ENCODE measurements at regions not wholly inside any gene's neighbourhood (a gene's known extent, or its start where the extent isn't known, plus 50 kb on each side); places are given as distances from the start of the nearest gene placed in this dataset.

- Histone ChIP-seq H3K4me2 (ENCODE audit: extremely low read depth, insufficient read depth, low read length) (no peak overlapping the region), H3K27ac (ENCODE audit: insufficient read depth, low read length) (no peak overlapping the region), H3K27me3 (ENCODE audit: control insufficient read depth, insufficient read depth, low read length) (no peaks in the 10 kb centered on the region), H3K36me3 (ENCODE audit: control insufficient read depth, insufficient read depth, low read length) (no peaks in the 10 kb centered on the region), H2AFZ (ENCODE audit: low read length) (no peak overlapping the region), H3K4me1 (ENCODE audit: control insufficient read depth, extremely low read depth, insufficient read depth, low read length) (no peaks in the 10 kb centered on the region), H3K9me3 (ENCODE audit: control insufficient read depth, insufficient read depth, low read depth, low read length) (no peaks in the 10 kb centered on the region), H4K20me1 (ENCODE audit: control insufficient read depth, extremely low read depth, insufficient read depth, low read length) (no peaks in the 10 kb centered on the region), H3K9ac (ENCODE audit: insufficient read depth, low read length) (no peak overlapping the region), H3K79me2 (ENCODE audit: control insufficient read depth, insufficient read depth, low read length) (no peaks in the 10 kb centered on the region), H3K4me3 (replicated peaks in 1 of 4; ENCODE audit: control extremely low read depth in 1 of 4, insufficient read depth in 1 of 4, low read depth in 3 of 4, low read length in 4 of 4) (no peak overlapping the region)
- TF ChIP-seq CTCF (conservative IDR thresholded peaks at IDR 0.05 in 1 of 2, IDR thresholded peaks at IDR 0.05 in 1 of 2; ENCODE audit: low read depth in 1 of 2, low read length in 2 of 2): no peak
- DNase-seq (ENCODE audit: low read depth in 2 of 2): no peak
Measured at GRCh38 chr5:116386633-116387032, 188.0 kb downstream of the SEMA6A start.

GRCh38 chr5:116382874-116383266, 191.8 kb downstream of the SEMA6A start:
- Histone ChIP-seq H4K20me1 (ENCODE audit: control insufficient read depth, extremely low read depth, insufficient read depth, low read length) (no peaks in the 10 kb centered on the region), H3K4me3 (replicated peaks in 1 of 4; ENCODE audit: control extremely low read depth in 1 of 4, insufficient read depth in 1 of 4, low read depth in 3 of 4, low read length in 4 of 4) (no peak overlapping the region), H3K9me3 (ENCODE audit: control insufficient read depth, insufficient read depth, low read depth, low read length) (no peaks in the 10 kb centered on the region), H2AFZ (ENCODE audit: low read length) (no peak overlapping the region), H3K4me1 (ENCODE audit: control insufficient read depth, extremely low read depth, insufficient read depth, low read length) (no peaks in the 10 kb centered on the region), H3K36me3 (ENCODE audit: control insufficient read depth, insufficient read depth, low read length) (no peaks in the 10 kb centered on the region), H3K79me2 (ENCODE audit: control insufficient read depth, insufficient read depth, low read length) (no peaks in the 10 kb centered on the region), H3K27ac (ENCODE audit: insufficient read depth, low read length) (no peak overlapping the region), H3K27me3 (ENCODE audit: control insufficient read depth, insufficient read depth, low read length) (no peaks in the 10 kb centered on the region), H3K4me2 (ENCODE audit: extremely low read depth, insufficient read depth, low read length) (no peak overlapping the region), H3K9ac (ENCODE audit: insufficient read depth, low read length) (no peak overlapping the region)
- no peak for TF ChIP-seq EZH2 (IDR thresholded peaks at IDR 0.05; ENCODE audit: low read length, missing control alignments)
- TF ChIP-seq CTCF (conservative IDR thresholded peaks at IDR 0.05 in 1 of 2, IDR thresholded peaks at IDR 0.05 in 1 of 2; ENCODE audit: low read depth in 1 of 2, low read length in 2 of 2): no peak
- no peak for DNase-seq (ENCODE audit: low read depth in 2 of 2)

GRCh38 chr5:116382032-116382873, 192.4 kb downstream of the SEMA6A start:
- H3K79me2 ChIP-seq (ENCODE audit: control insufficient read depth, insufficient read depth, low read length): no peaks in the 10 kb centered on the region
- H3K4me2 ChIP-seq (ENCODE audit: extremely low read depth, insufficient read depth, low read length): no peak overlapping the region
- TF ChIP-seq EZH2 (IDR thresholded peaks at IDR 0.05; ENCODE audit: low read length, missing control alignments) (no peak), CTCF (conservative IDR thresholded peaks at IDR 0.05 in 1 of 2, IDR thresholded peaks at IDR 0.05 in 1 of 2; ENCODE audit: low read depth in 1 of 2, low read length in 2 of 2) (no peak)
- H3K9me3 ChIP-seq (ENCODE audit: control insufficient read depth, insufficient read depth, low read depth, low read length): no peaks in the 10 kb centered on the region
- H2AFZ ChIP-seq (ENCODE audit: low read length): no peak overlapping the region
- DNase-seq (ENCODE audit: low read depth in 2 of 2): no peak
- H3K27ac ChIP-seq (ENCODE audit: insufficient read depth, low read length): no peak overlapping the region
- no peak overlapping the region for H3K4me3 ChIP-seq (replicated peaks in 1 of 4; ENCODE audit: control extremely low read depth in 1 of 4, insufficient read depth in 1 of 4, low read depth in 3 of 4, low read length in 4 of 4)
- H3K9ac ChIP-seq (ENCODE audit: insufficient read depth, low read length): no peak overlapping the region
- H3K4me1 ChIP-seq (ENCODE audit: control insufficient read depth, extremely low read depth, insufficient read depth, low read length): no peaks in the 10 kb centered on the region
- H3K27me3 ChIP-seq (ENCODE audit: control insufficient read depth, insufficient read depth, low read length): no peaks in the 10 kb centered on the region
- no peaks in the 10 kb centered on the region for H3K36me3 ChIP-seq (ENCODE audit: control insufficient read depth, insufficient read depth, low read length)
- H4K20me1 ChIP-seq (ENCODE audit: control insufficient read depth, extremely low read depth, insufficient read depth, low read length): no peaks in the 10 kb centered on the region

Data from fibroblast of lung (primary cell).